HG02885 (cell line): ENCODE measurements at regions not wholly inside any gene's neighbourhood (a gene's known extent, or its start where the extent isn't known, plus 50 kb on each side); places are given as distances from the start of the nearest gene placed in this dataset.

Experiments
- ATAC-seq: cut with Tn5 transposase; IDR thresholded peaks from one replicate; pipeline ENCODE4 v1.9.1; 2021; ENCODE audit warnings: mild to moderate bottlenecking; ENCODE audit not compliant: unreplicated experiment, poor library complexity

DNA sequence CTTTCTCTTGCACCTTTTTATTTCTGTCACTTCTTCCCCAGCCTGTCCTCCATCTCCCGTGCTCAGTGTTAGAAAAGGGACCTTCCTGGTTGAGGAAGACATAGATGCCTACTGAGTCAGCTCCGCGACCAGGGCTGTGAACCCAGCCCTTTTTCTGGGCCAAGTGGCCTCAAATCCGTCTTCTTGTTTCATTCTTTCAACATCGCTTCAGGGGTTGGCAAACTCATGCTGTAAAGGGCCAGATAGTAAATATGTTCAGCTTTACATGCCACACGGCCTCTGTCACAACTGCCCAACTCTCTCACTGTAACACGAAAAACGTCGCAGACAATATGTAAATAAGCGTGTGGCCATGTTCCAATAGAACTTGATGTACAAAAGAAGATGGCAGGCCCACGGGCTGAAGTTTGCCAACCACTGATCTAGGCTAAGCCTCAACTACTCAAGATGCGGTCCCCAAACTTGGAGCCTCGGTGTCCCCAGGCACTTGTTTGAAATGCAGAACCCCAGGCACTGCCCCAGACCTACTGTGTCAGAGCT, 338.4 kb downstream of the MN1 start:
- ATAC-seq, result no peak

- ATAC-seq, result no peak
These were observed 335.3 kb downstream of the MN1 start for GRCh38 chr22:27466229-27466628.

DNA sequence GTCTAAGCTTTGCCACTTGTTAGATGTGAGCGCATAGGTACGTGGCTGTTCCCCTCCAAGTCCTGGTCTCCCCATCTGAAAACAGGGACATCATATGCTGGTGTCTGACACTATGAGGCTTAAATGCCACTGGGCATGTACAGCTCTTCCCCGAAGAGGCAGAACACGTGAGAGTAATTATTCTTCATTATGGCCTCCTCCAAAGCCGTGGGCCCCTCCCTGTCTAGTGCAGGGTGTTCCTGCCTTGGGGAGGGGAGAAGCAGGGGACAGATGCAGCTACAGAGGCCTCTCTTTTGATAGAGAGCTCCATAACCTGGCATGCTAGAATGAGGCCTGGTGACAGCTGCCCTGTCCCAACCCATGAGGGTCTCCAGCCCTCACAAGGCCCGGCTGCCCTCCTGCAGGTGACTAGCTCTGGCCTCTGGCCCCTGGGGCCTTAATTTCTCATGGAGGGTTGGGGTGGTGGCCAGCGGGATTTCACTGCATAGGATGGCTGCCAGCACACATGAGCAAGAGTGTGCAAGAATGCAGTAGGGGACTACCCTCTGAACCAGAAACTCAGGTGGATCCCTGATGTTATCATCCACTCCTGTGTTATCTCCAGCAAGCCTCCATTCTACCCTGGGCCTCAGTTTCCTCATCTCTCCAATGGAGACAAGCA, 334.6 kb downstream of the MN1 start:
- ATAC-seq, result no peak

GRCh38 chr22:27467711-27468110, 333.8 kb downstream of the MN1 start:
- no peak for ATAC-seq

GRCh38 chr22:27468712-27469111, 332.8 kb downstream of the MN1 start:
- ATAC-seq, result no peak

GRCh38 chr22:27470169-27470772, 331.3 kb downstream of the MN1 start:
- ATAC-seq, result no peak

GRCh38 chr22:27472975-27473374, 328.6 kb downstream of the MN1 start:
- ATAC-seq, result no peak

DNA sequence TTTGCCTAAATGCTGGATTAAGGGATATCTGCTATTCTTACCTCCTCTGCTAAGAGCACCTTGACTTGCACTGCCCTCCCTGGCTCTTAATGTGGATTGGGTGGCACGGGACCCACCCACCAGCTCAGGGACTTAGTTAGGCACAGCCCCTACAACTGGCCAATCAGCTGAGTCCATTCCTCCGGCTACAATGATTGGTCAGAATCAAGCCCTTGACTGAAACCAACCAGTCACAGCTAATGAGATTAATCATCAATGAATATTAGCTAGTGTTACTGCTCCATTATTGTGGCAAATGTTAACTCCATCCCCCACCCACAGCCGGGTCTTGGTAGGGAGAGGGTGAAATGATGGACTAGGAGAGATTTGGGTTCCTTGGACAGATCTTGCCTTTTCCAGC, 328.0 kb downstream of the MN1 start:
- ATAC-seq, result no peak

DNA sequence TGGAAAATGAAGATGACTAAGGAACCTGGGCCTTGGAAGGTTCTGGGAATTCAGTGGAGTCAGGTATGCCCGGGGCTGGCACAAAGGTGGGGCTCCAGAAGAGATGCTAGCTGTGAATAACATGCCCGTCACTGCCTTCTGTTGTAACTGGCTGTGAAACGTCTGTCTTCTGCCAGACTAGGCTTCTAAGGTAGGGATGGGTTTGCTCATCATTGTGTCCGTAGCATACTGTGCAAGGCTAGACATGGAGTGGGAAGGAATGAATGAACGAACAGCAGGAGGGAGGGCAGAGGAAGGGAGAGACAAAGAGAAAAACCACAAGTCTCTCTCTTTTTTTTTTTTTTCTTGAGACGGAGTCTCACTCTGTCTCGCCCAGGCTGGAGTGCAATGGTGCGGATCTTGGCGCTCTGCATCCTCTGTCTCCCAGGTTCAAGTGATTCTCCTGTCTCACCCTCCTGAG, 327.4 kb downstream of the MN1 start:
- ATAC-seq, result no peak

DNA sequence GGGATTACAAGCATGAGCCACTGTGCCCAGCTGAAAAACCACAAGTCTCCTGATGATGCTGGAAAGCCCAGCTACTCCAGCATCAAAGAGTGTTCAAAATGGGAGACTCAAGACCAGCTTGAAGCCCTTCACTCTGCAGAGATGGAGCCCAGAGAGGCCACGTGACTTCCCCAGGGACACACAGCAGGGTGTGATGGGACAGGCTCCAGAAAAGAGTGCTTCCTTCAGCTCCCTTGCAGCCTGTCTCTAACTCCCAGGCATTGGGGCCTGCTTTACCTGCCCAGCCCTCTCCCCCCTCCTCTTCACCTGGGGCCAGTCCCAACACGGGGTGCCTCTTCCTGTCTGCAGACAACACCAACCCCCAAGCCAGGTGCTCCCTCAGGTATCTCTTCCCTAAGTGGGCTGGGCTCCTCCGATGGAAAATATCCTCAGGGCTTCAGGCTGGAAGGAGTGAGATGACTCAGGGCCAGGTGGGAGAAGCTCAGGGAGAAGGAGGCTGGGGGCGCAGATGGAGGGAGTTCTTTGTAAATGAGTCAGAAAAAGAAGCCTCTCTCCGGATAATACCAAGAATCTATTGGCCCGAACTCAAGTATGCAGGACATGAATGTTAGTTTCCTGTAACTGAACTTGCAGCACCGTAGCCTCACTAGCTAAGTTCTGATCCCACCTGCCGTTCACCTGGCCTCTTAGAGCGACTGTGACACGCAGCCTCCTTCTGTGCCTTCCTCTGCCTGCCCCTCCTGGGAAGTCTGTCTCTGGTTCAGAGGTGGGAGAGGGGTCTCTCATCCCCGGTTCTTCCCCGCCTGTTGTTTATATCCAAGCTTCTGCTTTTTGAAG, 326.6 kb downstream of the MN1 start:
- no peak for ATAC-seq

GRCh38 chr22:27475548-27475897, 326.0 kb downstream of the MN1 start:
- no peak for ATAC-seq

DNA sequence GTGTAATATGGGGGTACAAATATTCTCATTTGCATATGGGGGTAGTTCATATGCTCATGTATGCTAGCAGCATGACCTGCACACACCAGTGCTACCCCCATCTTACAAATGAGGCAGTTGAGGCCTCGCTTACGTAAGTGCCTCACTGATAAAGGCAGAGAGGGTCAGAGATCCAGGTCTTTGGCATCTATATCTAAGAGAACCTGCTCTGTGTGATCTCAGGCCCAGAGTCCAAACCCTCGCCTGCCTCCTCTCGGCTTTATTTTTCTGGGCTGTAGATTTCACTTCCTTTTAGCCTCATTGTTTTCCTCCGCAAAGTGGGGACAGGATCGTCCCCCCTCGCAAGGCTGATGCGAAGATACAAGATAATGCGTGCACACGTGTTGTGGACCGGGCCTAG, 325.2 kb downstream of the MN1 start:
- ATAC-seq, result no peak

- ATAC-seq, result no peak
These were observed 324.8 kb downstream of the MN1 start for GRCh38 chr22:27476729-27477128.

- no peak for ATAC-seq
These were observed 324.4 kb downstream of the MN1 start for GRCh38 chr22:27477171-27477570.

DNA sequence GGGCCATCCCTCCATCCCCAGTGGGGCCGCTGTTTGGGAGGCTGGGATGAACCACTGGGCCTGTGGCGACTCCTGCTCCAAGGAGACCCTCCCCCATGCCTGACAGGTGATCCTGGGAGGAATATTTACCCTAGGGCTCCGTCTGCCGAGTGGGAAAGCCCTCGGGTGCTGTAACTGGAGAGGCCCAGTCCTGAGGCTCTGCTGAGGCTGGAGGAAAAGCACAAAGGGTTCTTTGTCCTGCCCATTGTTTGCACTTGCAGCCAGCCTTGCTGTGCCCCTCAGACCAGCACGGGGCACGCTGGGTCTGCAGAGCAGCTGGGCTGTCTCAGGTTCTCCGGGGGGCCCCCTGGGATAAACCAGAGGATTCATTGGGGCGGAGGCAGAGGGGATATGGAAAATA, 321.1 kb downstream of the MN1 start:
- ATAC-seq, result no peak

DNA sequence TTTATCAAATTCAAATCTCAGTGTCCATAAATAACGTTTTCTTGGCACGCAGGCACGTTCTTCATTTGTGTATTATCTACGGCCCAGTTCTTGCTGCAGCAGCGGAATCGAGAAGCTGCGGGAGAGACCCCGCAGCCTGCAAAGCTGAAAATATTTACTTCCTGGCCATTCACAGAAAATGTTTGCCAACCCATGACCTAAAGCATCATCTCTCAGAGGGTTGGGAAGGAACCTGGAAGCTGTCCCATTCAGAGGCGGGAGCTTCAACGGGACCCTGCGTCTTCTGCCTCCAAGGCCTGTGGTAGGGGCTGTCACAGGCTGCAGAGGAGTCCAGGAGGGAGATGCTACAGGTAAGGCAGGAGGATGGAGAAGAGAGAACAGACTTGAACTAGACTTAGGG, 319.2 kb downstream of the MN1 start:
- no peak for ATAC-seq

GRCh38 chr22:27483095-27483785, 318.3 kb downstream of the MN1 start:
- no peak for ATAC-seq

- ATAC-seq, result no peak
These were observed 315.7 kb downstream of the MN1 start for GRCh38 chr22:27485842-27486241.

DNA sequence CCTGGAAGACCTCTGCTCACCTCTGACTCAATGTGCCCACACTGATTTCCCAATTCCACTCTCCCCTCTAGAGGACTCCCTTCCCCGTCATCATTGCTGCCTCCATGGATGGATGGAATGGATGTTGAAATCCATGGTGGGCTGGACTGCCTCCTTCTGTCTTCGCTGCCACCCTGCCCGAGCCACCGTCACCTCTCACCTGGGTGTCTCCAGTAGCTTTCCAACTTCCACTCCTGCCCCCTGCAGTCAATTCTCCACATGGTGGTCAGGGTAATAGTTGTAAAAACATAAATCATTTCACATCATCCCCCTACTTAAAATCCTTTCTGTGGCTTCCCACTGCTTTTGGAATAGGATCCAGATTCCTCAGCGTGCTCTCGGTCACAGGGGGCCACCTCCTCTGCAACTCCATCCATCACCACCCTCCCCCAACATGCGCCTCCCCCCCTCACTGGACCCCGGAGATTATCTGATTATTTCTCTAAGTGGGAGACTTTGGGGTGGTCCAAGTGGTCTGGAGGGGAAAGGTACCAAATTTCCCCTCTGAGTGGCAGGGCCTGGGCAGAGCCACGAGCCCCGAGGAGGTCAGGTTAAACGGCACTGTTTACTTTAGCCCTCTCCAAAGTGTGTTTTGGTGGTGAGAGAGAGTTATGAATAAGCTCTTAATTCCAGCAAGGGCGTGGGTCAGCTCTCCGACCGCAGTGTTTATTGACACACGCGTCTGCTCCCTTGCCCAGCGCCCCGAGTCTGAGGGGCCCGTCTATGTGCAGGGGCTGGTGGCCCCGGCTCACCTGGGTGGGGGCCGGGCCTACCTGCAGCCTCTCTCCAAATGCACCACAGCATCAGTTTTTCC, 313.7 kb downstream of the MN1 start:
- ATAC-seq, result no peak
